ENCODE measurements at regions not wholly inside any gene's neighbourhood (a gene's known extent, or its start where the extent isn't known, plus 50 kb on each side); places are given as distances from the start of the nearest gene placed in this dataset.

GRCh38 chr10:113369365-113369694 is 183.5 kb upstream of the HABP2 start:
- no peak for TF ChIP-seq CTCF (IDR thresholded peaks at IDR 0.05; ENCODE audit: low read depth, low read length)
- in situ Hi-C loops (cut with HindIII; ENCODE audit: low sequenced_read_pairs), result no loop called here
- DNase-seq (ENCODE audit: low read depth, low spot score), result no peak
- no peak overlapping the region for H3K4me3 ChIP-seq (ENCODE audit: low read depth, low read length)

DNA sequence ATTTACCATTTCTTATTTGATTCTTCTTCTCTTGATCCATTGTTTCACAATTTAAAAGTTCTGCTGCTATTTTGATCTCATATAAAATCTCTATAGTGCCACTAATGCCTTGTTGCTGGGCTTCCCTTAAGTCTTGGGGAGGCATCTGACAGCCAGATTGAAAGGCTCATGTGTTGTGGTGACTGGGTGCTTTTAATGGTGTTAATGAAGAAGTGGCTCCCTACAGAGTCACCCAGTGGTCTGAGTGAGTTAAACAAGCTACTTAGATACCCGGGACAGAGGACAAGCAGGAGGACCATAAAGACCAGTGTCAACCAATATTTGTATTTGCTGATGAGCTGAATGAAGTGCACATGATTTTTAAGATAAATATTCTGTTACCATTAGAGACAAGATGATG is 176.4 kb upstream of the HABP2 start:
- no peak for TF ChIP-seq CTCF (IDR thresholded peaks at IDR 0.05; ENCODE audit: low read depth, low read length)
- in situ Hi-C loops (cut with HindIII; ENCODE audit: low sequenced_read_pairs), result no loop called here
- no peak for DNase-seq (ENCODE audit: low read depth, low spot score)
- no peak overlapping the region for H3K4me3 ChIP-seq (ENCODE audit: low read depth, low read length)

- in situ Hi-C loops (cut with HindIII; ENCODE audit: low sequenced_read_pairs), result no loop called here
- H3K4me3 ChIP-seq (ENCODE audit: low read depth, low read length), result no peak overlapping the region
- TF ChIP-seq CTCF (IDR thresholded peaks at IDR 0.05; ENCODE audit: low read depth, low read length), result no peak
- DNase-seq (ENCODE audit: low read depth, low spot score), result no peak
These were observed 173.8 kb upstream of the HABP2 start for GRCh38 chr10:113379091-113379490.

GRCh38 chr10:113381416-113381815 is 171.4 kb upstream of the HABP2 start:
- no peak for DNase-seq (ENCODE audit: low read depth, low spot score)
- in situ Hi-C loops (cut with HindIII; ENCODE audit: low sequenced_read_pairs), result no loop called here
- TF ChIP-seq CTCF (IDR thresholded peaks at IDR 0.05; ENCODE audit: low read depth, low read length), result no peak
- no peak overlapping the region for H3K4me3 ChIP-seq (ENCODE audit: low read depth, low read length)

- DNase-seq (ENCODE audit: low read depth, low spot score), result peak; percentile 46
- no peak overlapping the region for H3K4me3 ChIP-seq (ENCODE audit: low read depth, low read length)
- TF ChIP-seq CTCF (IDR thresholded peaks at IDR 0.05; ENCODE audit: low read depth, low read length), result no peak
- in situ Hi-C loops (cut with HindIII; ENCODE audit: low sequenced_read_pairs), result no loop called here
These were observed 170.8 kb upstream of the HABP2 start for GRCh38 chr10:113381981-113382509.

GRCh38 chr10:113382691-113383090 is 170.2 kb upstream of the HABP2 start:
- in situ Hi-C loops (cut with HindIII; ENCODE audit: low sequenced_read_pairs), result no loop called here
- DNase-seq (ENCODE audit: low read depth, low spot score), result no peak
- H3K4me3 ChIP-seq (ENCODE audit: low read depth, low read length), result no peak overlapping the region
- no peak for TF ChIP-seq CTCF (IDR thresholded peaks at IDR 0.05; ENCODE audit: low read depth, low read length)

DNA sequence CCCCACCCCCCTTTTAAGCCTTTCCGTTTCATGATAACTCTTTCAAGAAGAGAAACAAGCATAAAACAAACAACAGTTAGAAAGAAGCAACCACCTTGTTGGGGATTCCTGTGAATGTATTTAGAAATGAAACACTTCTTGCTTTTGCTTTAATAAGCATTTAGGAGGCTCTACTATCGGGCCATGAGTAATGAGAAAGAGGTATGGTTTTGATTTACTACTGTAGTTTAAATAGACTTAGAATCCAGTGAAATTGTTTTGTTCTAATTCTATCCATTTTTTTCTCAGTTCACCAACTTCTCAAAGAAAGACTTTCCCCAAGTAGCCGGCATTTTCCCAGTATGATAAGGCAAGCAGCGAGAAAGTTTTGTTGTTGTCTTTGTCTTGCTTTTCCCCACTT is 168.7 kb upstream of the HABP2 start:
- TF ChIP-seq CTCF (IDR thresholded peaks at IDR 0.05; ENCODE audit: low read depth, low read length), result no peak
- no peak overlapping the region for H3K4me3 ChIP-seq (ENCODE audit: low read depth, low read length)
- no peak for DNase-seq (ENCODE audit: low read depth, low spot score)
- in situ Hi-C loops (cut with HindIII; ENCODE audit: low sequenced_read_pairs), result no loop called here

All from astrocyte of the spinal cord (primary cell).